A673 (cell line): ENCODE measurements at regions not wholly inside any gene's neighbourhood (a gene's known extent, or its start where the extent isn't known, plus 50 kb on each side); places are given as distances from the start of the nearest gene placed in this dataset.

Source experiments
- BruUV-seq: library from RNA; stranded (reverse); fragments of 400-500 nt; replicated peaks from 2 replicates; lab custom pipeline; 2021; lab: Mats Ljungman, UMichigan
- CTCF ChIA-PET: fragments of 300-600 bp; sonication (Branson Sonifier 250); formaldehyde crosslinking; loops from one replicate; lab custom pipeline; 2022; ENCODE audit warnings: antibody characterized with exemption; lab: Charles Lee
- POLR2A ChIA-PET: fragments of 300-600 bp; sonication (Branson Sonifier 250); formaldehyde crosslinking; loops from one replicate; lab custom pipeline; 2022; ENCODE audit warnings: antibody characterized with exemption; ENCODE audit not compliant: low non-redundant PET; lab: Charles Lee
- DNase-seq: peaks from one replicate; pipeline ENCODE4 v3.0.0-alpha.2; 2015; ENCODE audit warnings: low spot score
- H3K27ac ChIP-seq: fragments of 200-600 bp; sonication (generic); 2 replicates; pipeline ENCODE4 v1.5.1; 2016; ENCODE audit warnings: mixed run types, low read depth, mild to moderate bottlenecking, mixed read lengths, antibody characterized with exemption, low read length; ENCODE audit not compliant: poor library complexity, severe bottlenecking
- H3K27me3 ChIP-seq: fragments of 200-600 bp; sonication (generic); replicated peaks from 2 replicates; pipeline ENCODE4 v1.6.1; 2017; ENCODE audit warnings: mixed run types, low read depth, mild to moderate bottlenecking, mixed read lengths, antibody characterized with exemption, low read length; ENCODE audit not compliant: insufficient read depth, poor library complexity
- H3K36me3 ChIP-seq: fragments of 200-600 bp; sonication (generic); 2 replicates; pipeline ENCODE4 v1.6.1; 2016; ENCODE audit warnings: mixed run types, mild to moderate bottlenecking, mixed read lengths, antibody characterized with exemption, low read length; ENCODE audit not compliant: insufficient read depth, poor library complexity, severe bottlenecking
- H3K4me1 ChIP-seq: fragments of 200-600 bp; sonication (generic); 2 replicates; pipeline ENCODE4 v1.6.1; 2017; ENCODE audit warnings: mixed run types, mild to moderate bottlenecking, mixed read lengths, antibody characterized with exemption, low read length; ENCODE audit not compliant: insufficient read depth, poor library complexity, severe bottlenecking
- H3K4me3 ChIP-seq: fragments of 200-600 bp; sonication (generic); 2 replicates; pipeline ENCODE4 v1.5.1; 2016; ENCODE audit warnings: low read depth, mixed run types, mild to moderate bottlenecking, mixed read lengths, low read length; ENCODE audit not compliant: poor library complexity, severe bottlenecking
- H3K9me3 ChIP-seq: fragments of 200-600 bp; sonication (generic); 2 replicates; pipeline ENCODE4 v1.6.1; 2016; ENCODE audit warnings: mixed run types, low read depth, mild to moderate bottlenecking, mixed read lengths, antibody characterized with exemption, low read length; ENCODE audit not compliant: poor library complexity, severe bottlenecking
- EZH2 ChIP-seq: fragments of 200-600 bp; sonication (generic); IDR thresholded peaks from 2 replicates; pipeline ENCODE4 v1.6.1; 2017; ENCODE audit warnings: borderline replicate concordance, low read depth, mild to moderate bottlenecking, mixed read lengths, antibody characterized with exemption, low read length; ENCODE audit not compliant: poor library complexity, severe bottlenecking
- intact Hi-C: fragments of 100-400 bp; cut with micrococcal nuclease; formaldehyde crosslinking; loops from one replicate; pipeline ENCODE4 v1.10.0; 2022; ENCODE audit not compliant: unreplicated experiment
- TF ChIP-seq, protein P1 (sequence below): fragments of 300-800, 200-600 bp; sonication (generic); conservative IDR thresholded peaks from 2 replicates; pipeline ENCODE4 v1.5.1; 2017; ENCODE audit warnings: low read depth, mild to moderate bottlenecking, antibody characterized with exemption, low read length, moderate library complexity, mixed read lengths

DNA sequence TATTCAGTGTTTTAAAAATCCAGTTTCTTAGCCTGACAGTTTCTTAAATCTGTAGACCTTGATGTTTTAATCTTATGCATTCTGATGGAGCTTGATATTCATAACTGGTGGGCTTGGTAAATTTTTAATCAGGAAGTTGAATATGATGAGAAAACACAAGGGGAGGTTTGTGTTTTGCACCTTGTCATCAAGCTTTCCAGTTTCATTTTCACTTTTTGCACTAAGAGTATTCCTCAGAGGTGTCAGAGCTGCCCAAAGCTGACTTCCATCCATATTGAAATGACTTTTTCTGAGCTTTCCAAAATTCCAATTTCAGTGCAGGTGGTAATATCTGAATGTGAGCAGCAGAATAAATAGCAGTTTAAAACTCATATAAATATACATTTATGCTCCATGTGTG lies 555.0 kb upstream of the RBFOX1 start:
- Histone ChIP-seq H3K36me3 (no peaks in the 10 kb centered on the region), H3K27me3 (no peaks in the 10 kb centered on the region), H3K4me3 (no peak overlapping the region), H3K9me3 (no peaks in the 10 kb centered on the region), H3K27ac (no peak overlapping the region), H3K4me1 (no peaks in the 10 kb centered on the region)
- ChIA-PET POLR2A (no interaction called here), CTCF (no interaction called here)
- intact Hi-C loops: no loop called here
- no TSS peak for BruUV-seq
- TF ChIP-seq, protein P1, sequence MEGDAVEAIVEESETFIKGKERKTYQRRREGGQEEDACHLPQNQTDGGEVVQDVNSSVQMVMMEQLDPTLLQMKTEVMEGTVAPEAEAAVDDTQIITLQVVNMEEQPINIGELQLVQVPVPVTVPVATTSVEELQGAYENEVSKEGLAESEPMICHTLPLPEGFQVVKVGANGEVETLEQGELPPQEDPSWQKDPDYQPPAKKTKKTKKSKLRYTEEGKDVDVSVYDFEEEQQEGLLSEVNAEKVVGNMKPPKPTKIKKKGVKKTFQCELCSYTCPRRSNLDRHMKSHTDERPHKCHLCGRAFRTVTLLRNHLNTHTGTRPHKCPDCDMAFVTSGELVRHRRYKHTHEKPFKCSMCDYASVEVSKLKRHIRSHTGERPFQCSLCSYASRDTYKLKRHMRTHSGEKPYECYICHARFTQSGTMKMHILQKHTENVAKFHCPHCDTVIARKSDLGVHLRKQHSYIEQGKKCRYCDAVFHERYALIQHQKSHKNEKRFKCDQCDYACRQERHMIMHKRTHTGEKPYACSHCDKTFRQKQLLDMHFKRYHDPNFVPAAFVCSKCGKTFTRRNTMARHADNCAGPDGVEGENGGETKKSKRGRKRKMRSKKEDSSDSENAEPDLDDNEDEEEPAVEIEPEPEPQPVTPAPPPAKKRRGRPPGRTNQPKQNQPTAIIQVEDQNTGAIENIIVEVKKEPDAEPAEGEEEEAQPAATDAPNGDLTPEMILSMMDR: no peak
- no peak for TF ChIP-seq EZH2
- no peak for DNase-seq

DNA sequence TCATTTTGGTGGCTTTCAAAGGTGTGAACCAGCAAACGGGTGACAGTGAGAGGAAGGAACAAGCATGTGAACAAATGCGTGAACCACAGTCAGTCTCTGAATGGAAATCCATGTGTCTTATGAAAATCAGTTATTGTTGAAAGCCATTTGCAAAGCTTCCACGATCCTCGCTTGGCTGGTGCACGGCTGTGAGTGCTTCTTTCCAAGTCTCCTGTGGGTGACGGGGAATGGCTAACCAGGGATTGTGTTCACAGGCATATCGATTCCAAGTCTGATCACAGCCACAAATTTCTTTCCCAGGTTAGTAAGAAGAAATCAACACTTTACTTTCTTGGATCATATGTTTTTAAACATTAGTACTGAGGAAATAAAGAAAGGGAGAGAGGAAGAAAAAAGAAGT lies 556.9 kb upstream of the RBFOX1 start:
- CTCF ChIA-PET: no interaction called here
- no peaks in the 10 kb centered on the region for H3K4me1 ChIP-seq
- DNase-seq: no peak
- no peaks in the 10 kb centered on the region for H3K27me3 ChIP-seq
- no peak overlapping the region for H3K27ac ChIP-seq
- POLR2A ChIA-PET: no interaction called here
- intact Hi-C loops: no loop called here
- no TSS peak for BruUV-seq
- no peaks in the 10 kb centered on the region for H3K9me3 ChIP-seq
- H3K36me3 ChIP-seq: no peaks in the 10 kb centered on the region
- H3K4me3 ChIP-seq: no peak overlapping the region
- TF ChIP-seq, protein P1: no peak
- no peak for TF ChIP-seq EZH2

DNA sequence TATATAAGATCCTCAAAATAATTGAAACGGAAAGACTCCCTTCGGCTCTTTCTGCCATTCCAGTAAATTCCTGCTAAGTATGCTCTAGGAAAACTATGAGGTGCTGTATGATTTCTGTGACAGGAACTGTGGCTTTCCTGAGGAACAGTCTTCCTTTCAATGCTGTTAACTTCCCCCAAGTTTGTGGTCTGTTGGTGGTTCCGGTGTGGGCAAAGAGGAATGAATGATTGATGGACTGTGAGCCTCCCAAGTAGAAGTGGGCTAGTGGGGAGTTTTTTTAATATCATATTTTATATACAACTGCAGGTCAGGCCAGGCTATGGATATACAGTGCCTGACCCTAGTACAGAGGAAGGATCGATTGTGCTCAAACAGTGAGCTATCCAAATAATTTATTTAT lies 560.7 kb upstream of the RBFOX1 start:
- intact Hi-C loops: no loop called here
- ChIA-PET CTCF (no interaction called here), POLR2A (no interaction called here)
- Histone ChIP-seq H3K36me3 (no peaks in the 10 kb centered on the region), H3K9me3 (peaks cover 6% of the 10 kb centered on the region), H3K4me3 (no peak overlapping the region), H3K27ac (no peak overlapping the region), H3K27me3 (no peaks in the 10 kb centered on the region), H3K4me1 (no peaks in the 10 kb centered on the region)
- no TSS peak for BruUV-seq
- no peak for DNase-seq
- TF ChIP-seq, protein P1: no peak
- TF ChIP-seq EZH2: no peak
